K562 (cell line): ENCODE measurements at regions not wholly inside any gene's neighbourhood (a gene's known extent, or its start where the extent isn't known, plus 50 kb on each side); places are given as distances from the start of the nearest gene placed in this dataset.
A peak's percentile ranks its signal among the peaks of the same experiment; 100 is the strongest.

Source experiments
- BCLAF1 ChIP-seq, 2 experiments: fragments of 450-650 bp in 1 of 2; IDR thresholded peaks; 2 replicates each; pipeline ENCODE4 v1.6.1; 2011 to 2017; ENCODE audit warnings: low read depth in 2 of 2, antibody characterized with exemption in 1 of 2, borderline replicate concordance in 1 of 2, low read length in 1 of 2, mild to moderate bottlenecking in 1 of 2, mixed read lengths in 1 of 2; ENCODE audit not compliant: control insufficient read depth in 1 of 2
- FOXK2 ChIP-seq, 2 experiments: fragments of 450-650 bp; IDR thresholded peaks in 1 of 2; conservative IDR thresholded peaks in 1 of 2; 2 replicates each; pipeline ENCODE4 v1.6.1; 2016; ENCODE audit warnings: low read depth in 2 of 2, mild to moderate bottlenecking in 1 of 2
- GATA2 ChIP-seq: sonication (generic); formaldehyde crosslinking; IDR thresholded peaks from 2 replicates; pipeline ENCODE4 v1.4.0; 2020; ENCODE audit warnings: mild to moderate bottlenecking, missing genetic modification reagents
- HDAC1 ChIP-seq, 2 experiments: fragments of 450-650 bp; IDR thresholded peaks; 2 replicates each; pipeline ENCODE4 v1.6.1; 2016 to 2017; ENCODE audit warnings: inconsistent platforms in 1 of 2, mild to moderate bottlenecking in 1 of 2, moderate library complexity in 1 of 2
- JUND ChIP-seq, 2 experiments: IDR thresholded peaks; 2 replicates in 1 of 2; 3 replicates in 1 of 2; pipeline ENCODE4 v1.6.1; 2011; ENCODE audit warnings: borderline replicate concordance in 2 of 2, low read depth in 2 of 2, low read length in 2 of 2, improper control_type of control experiment in 1 of 2, missing biosample characterization in 1 of 2, missing genetic modification characterization in 1 of 2, missing genetic modification reagents in 1 of 2
- KDM2B ChIP-seq: fragments of 250-450 bp; sonication (Bioruptor Pico); IDR thresholded peaks from 2 replicates; pipeline ENCODE4 v1.8.0; 2021; ENCODE audit warnings: mild to moderate bottlenecking, moderate library complexity
- TFAP4 ChIP-seq: sonication (generic); formaldehyde crosslinking; IDR thresholded peaks from 2 replicates; pipeline ENCODE4 v1.8.0; 2022; ENCODE audit warnings: missing genetic modification reagents, mild to moderate bottlenecking, moderate library complexity, borderline replicate concordance
- XRCC4 ChIP-seq: IDR thresholded peaks from one replicate; pipeline ENCODE4 v1.6.1; 2011; ENCODE audit not compliant: insufficient read depth, insufficient read length; ENCODE audit errors: extremely low read depth
- ZNF263 ChIP-seq: sonication (generic); formaldehyde crosslinking; IDR thresholded peaks from 2 replicates; pipeline ENCODE4 v1.8.0; 2022; ENCODE audit warnings: mild to moderate bottlenecking, missing genetic modification reagents, borderline replicate concordance
- ZNF407 ChIP-seq: fragments of 450-650 bp; IDR thresholded peaks from 2 replicates; pipeline ENCODE4 v1.6.1; 2016; ENCODE audit warnings: low read depth

GRCh38 chr6:14889611-14890593 is 356.0 kb upstream of the JARID2 start (continued):
- no peak for TF ChIP-seq ZNF407
- peak; percentile 82 for TF ChIP-seq GATA2
- no peak for TF ChIP-seq HDAC1 (IDR thresholded peaks at IDR 0.05)
- 0 out of 2 replicates have a peak, but pooled peaks have one; percentile 13 for TF ChIP-seq TFAP4 (CRISPR knock-in tag)
- TF ChIP-seq ZNF263 (CRISPR knock-in tag), result 0 out of 2 replicates have a peak, but pooled peaks have one; percentile 18
- no peak for TF ChIP-seq BCLAF1 (IDR thresholded peaks at IDR 0.05; ENCODE audit: borderline replicate concordance in 1 of 2, control insufficient read depth in 1 of 2, low read depth in 2 of 2, low read length in 1 of 2)
- TF ChIP-seq XRCC4, result no peak
- peak; percentile 93 for TF ChIP-seq JUND (IDR thresholded peaks at IDR 0.05; ENCODE audit: borderline replicate concordance, low read depth, low read length)
- TF ChIP-seq JUND (tag; IDR thresholded peaks at IDR 0.05; ENCODE audit: borderline replicate concordance, low read depth, low read length), result peak; percentile 96
- peak; percentile 52 to 76; a peak in 3 of 4 replicates for TF ChIP-seq FOXK2 (conservative IDR thresholded peaks at IDR 0.05 in 1 of 2, IDR thresholded peaks at IDR 0.05 in 1 of 2; ENCODE audit: low read depth in 2 of 2)
- no peak for TF ChIP-seq KDM2B (CRISPR knock-in tag)
